Right lobe of liver (tissue), 6 donors: ENCODE measurements at regions not wholly inside any gene's neighbourhood (a gene's known extent, or its start where the extent isn't known, plus 50 kb on each side); places are given as distances from the start of the nearest gene placed in this dataset.

ENCODE experiments used
- ATAC-seq, 4 donors: fragments of 200-7000 bp; cut with Tn5 transposase; one replicate each; pipeline ENCODE4 v1.9.1; 2020; ENCODE audit warnings: mild to moderate bottlenecking in 4 of 4, moderate library complexity in 4 of 4
- DNase-seq, 3 donors: peaks; one replicate each; pipeline ENCODE4 v3.0.0-alpha.2; 2020
- H3K27ac ChIP-seq, 3 donors: fragments of 200-600 bp; one replicate each; pipeline ENCODE4 v1.8.0; 2022
- H3K27me3 ChIP-seq, 2 donors: fragments of 200-600 bp; one replicate each; pipeline ENCODE4 v1.8.0; 2022
- H3K36me3 ChIP-seq, 4 donors: fragments of 200-600 bp; sonication (generic) in 1 of 4; one replicate each; pipeline versions ENCODE4 v1.5.1 to v1.8.0; 2017 to 2022; ENCODE audit warnings: control low read depth in 1 of 4
- H3K4me1 ChIP-seq, 4 donors: fragments of 200-600 bp; sonication (generic) in 1 of 4; one replicate each; pipeline versions ENCODE4 v1.5.1 to v1.8.0; 2017 to 2022; ENCODE audit warnings: control low read depth in 1 of 4
- H3K4me3 ChIP-seq, 3 donors: fragments of 200-600 bp; one replicate each; pipeline ENCODE4 v1.8.0; 2022
- H3K9me3 ChIP-seq, 4 donors: fragments of 200-600 bp; sonication (generic) in 1 of 4; one replicate each; pipeline versions ENCODE4 v1.5.1 to v1.8.0; 2017 to 2022; ENCODE audit warnings: control low read depth in 1 of 4
- POLR2A ChIP-seq: fragments of 450-650 bp; IDR thresholded peaks from one replicate; pipeline ENCODE4 v1.6.1; 2017; ENCODE audit warnings: antibody characterized with exemption, mild to moderate bottlenecking
- WGBS: methylation state at CpG from one replicate; pipeline ENCODE4 v1.1.6; 2018; ENCODE audit warnings: low coverage, low lambda C conversion rate; ENCODE audit not compliant: insufficient coverage; ENCODE audit errors: missing lambda C conversion rate; 5-methylcytosine and 5-hydroxymethylcytosine counted together
- intact Hi-C, 2 donors: fragments of 100-400 bp; cut with DNase I; formaldehyde crosslinking; loops; one replicate each; pipeline versions ENCODE4 v1.11.2 to v1.14.1; 2022
- TF ChIP-seq, protein P1 (sequence below), 4 donors: fragments of 200-600 bp in 3 of 4; fragments of 450-650 bp in 1 of 4; IDR thresholded peaks; one replicate each; pipeline versions ENCODE4 v1.5.1 to v1.8.0; 2016 to 2022; ENCODE audit warnings: antibody characterized with exemption in 4 of 4, mild to moderate bottlenecking in 2 of 4
- donor health status: DM: no; HTN: yes; CAD: no.
- donor health status: DM: no; HTN: no; CAD: no.
- donor health status: DM: no; HTN: no; CAD: no.
- donor health status: DM: no; HTN: yes; CAD: no.
- donor health status: DM: no; HTN: yes; CAD: no.

DNA sequence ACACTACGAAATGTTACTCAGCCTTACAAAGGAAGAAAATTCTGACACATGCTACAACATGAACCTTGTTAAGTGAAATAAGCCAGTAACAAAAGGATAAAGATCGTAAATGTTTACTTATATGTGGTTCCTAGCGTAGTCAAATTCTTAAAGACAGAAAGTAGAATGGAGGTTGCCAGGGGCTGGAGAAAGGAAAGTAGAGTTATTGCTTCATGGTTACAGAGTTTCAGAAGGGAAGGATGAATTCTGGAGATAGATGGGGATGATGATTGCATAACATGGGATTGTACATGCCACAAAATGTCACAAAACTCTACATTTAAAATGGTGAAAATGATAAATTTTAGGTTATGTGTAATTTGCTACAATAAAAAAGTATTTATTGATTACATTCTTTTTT lies 103.8 kb downstream of the CHD9NB start:
- WGBS = 62% methylated on average over 3 of the region's 3 CpGs
- intact Hi-C loops = no loop called here

GRCh38 chr16:52932321-52932720 lies 120.4 kb downstream of the CHD9NB start:
- no peaks in the 10 kb centered on the region for H3K36me3 ChIP-seq

More for the DNA sequence above, 103.8 kb downstream of the CHD9NB start:
- no peak for TF ChIP-seq POLR2A
- TF ChIP-seq, protein P1, sequence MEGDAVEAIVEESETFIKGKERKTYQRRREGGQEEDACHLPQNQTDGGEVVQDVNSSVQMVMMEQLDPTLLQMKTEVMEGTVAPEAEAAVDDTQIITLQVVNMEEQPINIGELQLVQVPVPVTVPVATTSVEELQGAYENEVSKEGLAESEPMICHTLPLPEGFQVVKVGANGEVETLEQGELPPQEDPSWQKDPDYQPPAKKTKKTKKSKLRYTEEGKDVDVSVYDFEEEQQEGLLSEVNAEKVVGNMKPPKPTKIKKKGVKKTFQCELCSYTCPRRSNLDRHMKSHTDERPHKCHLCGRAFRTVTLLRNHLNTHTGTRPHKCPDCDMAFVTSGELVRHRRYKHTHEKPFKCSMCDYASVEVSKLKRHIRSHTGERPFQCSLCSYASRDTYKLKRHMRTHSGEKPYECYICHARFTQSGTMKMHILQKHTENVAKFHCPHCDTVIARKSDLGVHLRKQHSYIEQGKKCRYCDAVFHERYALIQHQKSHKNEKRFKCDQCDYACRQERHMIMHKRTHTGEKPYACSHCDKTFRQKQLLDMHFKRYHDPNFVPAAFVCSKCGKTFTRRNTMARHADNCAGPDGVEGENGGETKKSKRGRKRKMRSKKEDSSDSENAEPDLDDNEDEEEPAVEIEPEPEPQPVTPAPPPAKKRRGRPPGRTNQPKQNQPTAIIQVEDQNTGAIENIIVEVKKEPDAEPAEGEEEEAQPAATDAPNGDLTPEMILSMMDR (IDR thresholded peaks at IDR 0.05) = no peak
- no peaks in the 10 kb centered on the region for H3K27me3 ChIP-seq
- H3K27ac ChIP-seq = no peak overlapping the region
- no peak overlapping the region for H3K4me3 ChIP-seq
- no peaks in the 10 kb centered on the region for H3K9me3 ChIP-seq
- no peaks in the 10 kb centered on the region for H3K36me3 ChIP-seq
- ATAC-seq (no peak), DNase-seq (no peak)
- H3K4me1 ChIP-seq = no peaks in the 10 kb centered on the region

GRCh38 chr16:52929478-52930400 lies 123.0 kb downstream of the CHD9NB start:
- Histone ChIP-seq H3K27ac (no peak overlapping the region), H3K4me3 (no peak overlapping the region), H3K27me3 (no peaks in the 10 kb centered on the region), H3K4me1 (no peaks in the 10 kb centered on the region), H3K36me3 (no peaks in the 10 kb centered on the region), H3K9me3 (no peaks in the 10 kb centered on the region)
- DNase-seq = no peak
- TF ChIP-seq, protein P1 (IDR thresholded peaks at IDR 0.05) = no peak
- no peak for TF ChIP-seq POLR2A
- ATAC-seq = no peak
- intact Hi-C loops = no loop called here
- 36% methylated on average over 2 of the region's 2 CpGs for WGBS

More at GRCh38 chr16:52932321-52932720, 120.4 kb downstream of the CHD9NB start:
- Histone ChIP-seq H3K9me3 (no peaks in the 10 kb centered on the region), H3K4me3 (no peak overlapping the region), H3K27ac (no peak overlapping the region), H3K4me1 (no peaks in the 10 kb centered on the region), H3K27me3 (no peaks in the 10 kb centered on the region)
- intact Hi-C loops = no loop called here
- 53% methylated on average over 2 of the region's 2 CpGs for WGBS
- TF ChIP-seq, protein P1 (IDR thresholded peaks at IDR 0.05) = no peak
- TF ChIP-seq POLR2A = no peak
- ATAC-seq (no peak), DNase-seq (no peak)

- no peaks in the 10 kb centered on the region for H3K9me3 ChIP-seq
- no peak overlapping the region for H3K27ac ChIP-seq
- no peaks in the 10 kb centered on the region for H3K27me3 ChIP-seq
- no peaks in the 10 kb centered on the region for H3K4me1 ChIP-seq
- ATAC-seq (no peak), DNase-seq (no peak)
- H3K4me3 ChIP-seq = no peak overlapping the region
- TF ChIP-seq POLR2A = no peak
- TF ChIP-seq, protein P1 (IDR thresholded peaks at IDR 0.05) = no peak
- no peaks in the 10 kb centered on the region for H3K36me3 ChIP-seq
- intact Hi-C loops = no loop called here
- WGBS = 83% methylated on average over 3 of the region's 3 CpGs
Measured at GRCh38 chr16:52928955-52929354, 123.7 kb downstream of the CHD9NB start.
